MM.1S (cell line): ENCODE measurements at regions not wholly inside any gene's neighbourhood (a gene's known extent, or its start where the extent isn't known, plus 50 kb on each side); places are given as distances from the start of the nearest gene placed in this dataset.
"Not testable (repeated sequence)": the region's sequence is repeated elsewhere in the genome, so short reads cannot be mapped to it uniquely, and the experiment has no call there.

Experiments
- DNase-seq: peaks from one replicate; pipeline ENCODE4 v3.0.0-alpha.2; 2015
- H2AFZ ChIP-seq: fragments of 300-600 bp; sonication (generic); 2 replicates; pipeline ENCODE4 v1.6.0; 2016; ENCODE audit warnings: antibody characterized with exemption, low read length
- H3F3A ChIP-seq: fragments of 300-600 bp; sonication (generic); 2 replicates; pipeline ENCODE4 v1.6.1; 2016; ENCODE audit warnings: mild to moderate bottlenecking, antibody characterized with exemption, low read length, moderate library complexity, mixed read lengths; ENCODE audit not compliant: insufficient read depth
- H3K27ac ChIP-seq: fragments of 300-600 bp; sonication (generic); 2 replicates; pipeline ENCODE4 v1.5.1; 2016; ENCODE audit warnings: mild to moderate bottlenecking, low read length
- H3K27me3 ChIP-seq: fragments of 300-600 bp; sonication (generic); replicated peaks from 2 replicates; pipeline ENCODE4 v1.6.0; 2016; ENCODE audit warnings: low read length; ENCODE audit not compliant: insufficient read depth
- H3K36me3 ChIP-seq: fragments of 300-600 bp; sonication (generic); replicated peaks from 2 replicates; pipeline ENCODE4 v1.6.1; 2016; ENCODE audit warnings: mild to moderate bottlenecking, low read length, mixed read lengths; ENCODE audit not compliant: insufficient read depth
- H3K4me1 ChIP-seq: fragments of 300-600 bp; sonication (generic); 2 replicates; pipeline ENCODE4 v1.6.1; 2016; ENCODE audit warnings: low read length, mixed read lengths
- H3K4me2 ChIP-seq: fragments of 300-600 bp; sonication (generic); 2 replicates; pipeline ENCODE4 v1.6.0; 2016; ENCODE audit warnings: low read depth, low read length
- H3K4me3 ChIP-seq: fragments of 300-600 bp; sonication (generic); 2 replicates; pipeline ENCODE4 v1.5.1; 2016; ENCODE audit warnings: low read length, mixed read lengths
- H3K79me2 ChIP-seq: fragments of 300-600 bp; sonication (generic); 2 replicates; pipeline ENCODE4 v1.6.1; 2016; ENCODE audit warnings: mixed run types, low read length, mixed read lengths
- H3K9ac ChIP-seq: fragments of 300-600 bp; sonication (generic); 2 replicates; pipeline ENCODE4 v1.6.1; 2016; ENCODE audit warnings: low read length, mixed read lengths
- H3K9me2 ChIP-seq: fragments of 300-600 bp; sonication (generic); replicated peaks from 2 replicates; pipeline ENCODE4 v1.6.1; 2016; ENCODE audit warnings: mild to moderate bottlenecking, low read length, mixed read lengths; ENCODE audit not compliant: insufficient read depth
- H3K9me3 ChIP-seq: fragments of 300-600 bp; sonication (generic); replicated peaks from 2 replicates; pipeline ENCODE4 v1.6.1; 2016; ENCODE audit warnings: mild to moderate bottlenecking, low read length, mixed read lengths; ENCODE audit not compliant: insufficient read depth
- H4K20me1 ChIP-seq: fragments of 300-600 bp; sonication (generic); 2 replicates; pipeline ENCODE4 v1.6.1; 2016; ENCODE audit warnings: mild to moderate bottlenecking, low read length, moderate library complexity, mixed read lengths; ENCODE audit not compliant: insufficient read depth
- EZH2 ChIP-seq: fragments of 300-600 bp; sonication (generic); optimal IDR thresholded peaks from 2 replicates; pipeline ENCODE3; 2017; ENCODE audit warnings: low read depth, mild to moderate bottlenecking, antibody characterized with exemption, low read length, mixed read lengths
- EZH2phosphoT487 ChIP-seq: fragments of 300-600 bp; sonication (generic); IDR thresholded peaks from 2 replicates; pipeline ENCODE4 v1.6.1; 2018; ENCODE audit warnings: antibody characterized with exemption, low read length
- TF ChIP-seq, protein P1 (sequence below): fragments of 300-600 bp; sonication (generic); IDR thresholded peaks from 2 replicates; pipeline ENCODE4 v1.5.1; 2016; ENCODE audit warnings: antibody characterized with exemption, low read length, mixed read lengths

DNA sequence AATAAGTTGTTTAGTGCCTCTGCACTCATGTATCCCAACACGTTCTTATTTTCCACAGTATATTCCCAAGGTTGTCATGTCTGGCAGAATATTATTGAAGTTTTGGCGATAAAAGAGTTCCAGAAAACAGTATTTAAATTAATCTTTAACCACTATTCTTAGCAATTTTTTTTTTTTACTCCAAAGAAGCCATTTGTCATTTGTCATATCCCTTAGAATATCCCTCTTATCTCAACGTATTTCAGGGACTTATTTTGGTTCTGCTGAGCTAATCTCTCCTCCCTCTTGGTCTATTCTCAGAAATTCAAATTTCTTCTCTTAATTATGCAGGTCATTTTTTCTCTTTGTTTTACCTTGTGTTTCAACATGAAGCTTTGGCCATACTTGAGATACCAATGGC is 643.4 kb downstream of the ANKRD7 start:
- Histone ChIP-seq H3K36me3 (no peaks in the 10 kb centered on the region), H2AFZ (no peak overlapping the region), H3K9me2 (no peaks in the 10 kb centered on the region; the same call in 1 of the 2 replicates), H3K9ac (no peak overlapping the region), H3K9me3 (no peaks in the 10 kb centered on the region), H3K27me3 (no peaks in the 10 kb centered on the region), H4K20me1 (no peaks in the 10 kb centered on the region), H3K4me2 (no peak overlapping the region), H3K4me3 (no peak overlapping the region), H3F3A (peaks cover 13% of the 10 kb centered on the region; the same call in 1 of the 2 replicates), H3K79me2 (no peaks in the 10 kb centered on the region), H3K27ac (no peak overlapping the region), H3K4me1 (peaks cover 31% of the 10 kb centered on the region)
- DNase-seq: no peak
- no peak for TF ChIP-seq EZH2phosphoT487
- TF ChIP-seq, protein P1, sequence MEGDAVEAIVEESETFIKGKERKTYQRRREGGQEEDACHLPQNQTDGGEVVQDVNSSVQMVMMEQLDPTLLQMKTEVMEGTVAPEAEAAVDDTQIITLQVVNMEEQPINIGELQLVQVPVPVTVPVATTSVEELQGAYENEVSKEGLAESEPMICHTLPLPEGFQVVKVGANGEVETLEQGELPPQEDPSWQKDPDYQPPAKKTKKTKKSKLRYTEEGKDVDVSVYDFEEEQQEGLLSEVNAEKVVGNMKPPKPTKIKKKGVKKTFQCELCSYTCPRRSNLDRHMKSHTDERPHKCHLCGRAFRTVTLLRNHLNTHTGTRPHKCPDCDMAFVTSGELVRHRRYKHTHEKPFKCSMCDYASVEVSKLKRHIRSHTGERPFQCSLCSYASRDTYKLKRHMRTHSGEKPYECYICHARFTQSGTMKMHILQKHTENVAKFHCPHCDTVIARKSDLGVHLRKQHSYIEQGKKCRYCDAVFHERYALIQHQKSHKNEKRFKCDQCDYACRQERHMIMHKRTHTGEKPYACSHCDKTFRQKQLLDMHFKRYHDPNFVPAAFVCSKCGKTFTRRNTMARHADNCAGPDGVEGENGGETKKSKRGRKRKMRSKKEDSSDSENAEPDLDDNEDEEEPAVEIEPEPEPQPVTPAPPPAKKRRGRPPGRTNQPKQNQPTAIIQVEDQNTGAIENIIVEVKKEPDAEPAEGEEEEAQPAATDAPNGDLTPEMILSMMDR: no peak
- no peak for TF ChIP-seq EZH2

DNA sequence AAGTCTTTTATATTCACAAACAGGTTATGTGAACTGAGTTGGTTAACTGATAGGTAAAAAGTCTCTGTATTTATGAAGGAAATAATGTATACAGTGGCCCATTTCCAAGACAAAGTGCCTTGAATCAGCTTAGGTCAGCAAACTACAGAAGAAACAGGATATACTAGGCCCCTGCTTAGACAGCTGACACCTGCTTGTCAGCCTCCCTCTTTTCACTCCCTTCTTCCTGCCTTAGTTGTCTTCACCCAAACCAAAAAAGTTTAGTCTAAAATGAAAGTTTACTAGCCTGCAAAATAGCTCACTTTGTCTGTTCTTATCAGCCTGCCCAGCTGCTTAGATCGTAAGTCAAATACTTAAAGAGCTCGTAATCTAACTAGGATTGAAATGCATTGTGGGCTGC is 644.6 kb downstream of the ANKRD7 start:
- H2AFZ ChIP-seq: peak overlapping the region; percentile 29; the same call in 1 of the 2 replicates
- H3K9me2 ChIP-seq, H3K27me3 ChIP-seq, H3K36me3 ChIP-seq, H3K79me2 ChIP-seq, H3K9me3 ChIP-seq, H3K4me3 ChIP-seq, H3K9ac ChIP-seq, H4K20me1 ChIP-seq: not testable (repeated sequence)
- H3F3A ChIP-seq: peaks cover 13% of the 10 kb centered on the region; the same call in 1 of the 2 replicates
- H3K4me2 ChIP-seq: peak overlapping the region; percentile 31; the same call in 1 of the 2 replicates
- peak overlapping the region; percentile 26; the same call in 1 of the 2 replicates for H3K27ac ChIP-seq
- H3K4me1 ChIP-seq: peaks cover 31% of the 10 kb centered on the region
- peak; percentile 75 for DNase-seq

DNA sequence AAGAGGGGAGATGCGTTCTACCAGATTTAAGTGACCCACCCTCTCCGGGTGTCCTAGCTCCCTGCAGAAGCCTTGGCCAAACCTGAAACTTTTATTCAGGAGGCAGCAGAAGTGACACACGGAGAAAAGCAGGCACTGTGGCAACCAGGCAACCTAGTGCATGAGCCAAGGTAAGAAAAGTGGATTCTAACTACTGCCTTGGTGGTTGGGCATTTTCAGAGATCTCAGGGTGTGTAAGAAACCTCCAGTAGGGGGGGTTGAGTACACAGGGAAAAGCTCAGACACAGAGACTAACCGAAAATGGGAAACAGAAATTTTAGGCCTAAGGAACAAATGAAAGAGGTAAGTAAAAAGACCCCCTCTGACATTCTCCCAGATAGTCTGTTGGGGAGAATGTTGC is 645.7 kb downstream of the ANKRD7 start:
- peaks cover 13% of the 10 kb centered on the region; the same call in 1 of the 2 replicates for H3F3A ChIP-seq
- H3K9ac ChIP-seq: no peak overlapping the region
- H3K36me3 ChIP-seq: no peaks in the 10 kb centered on the region
- H3K27ac ChIP-seq: no peak overlapping the region
- no peaks in the 10 kb centered on the region for H3K9me3 ChIP-seq
- H4K20me1 ChIP-seq: no peaks in the 10 kb centered on the region
- no peaks in the 10 kb centered on the region for H3K9me2 ChIP-seq
- H3K79me2 ChIP-seq: no peaks in the 10 kb centered on the region
- H3K27me3 ChIP-seq: no peaks in the 10 kb centered on the region
- peaks cover 31% of the 10 kb centered on the region for H3K4me1 ChIP-seq
- no peak overlapping the region for H2AFZ ChIP-seq
- H3K4me2 ChIP-seq: no peak overlapping the region
- H3K4me3 ChIP-seq: no peak overlapping the region
- TF ChIP-seq, protein P1: peak; percentile 58
- TF ChIP-seq EZH2phosphoT487 (no peak), EZH2 (no peak)
- peak; percentile 50 for DNase-seq

DNA sequence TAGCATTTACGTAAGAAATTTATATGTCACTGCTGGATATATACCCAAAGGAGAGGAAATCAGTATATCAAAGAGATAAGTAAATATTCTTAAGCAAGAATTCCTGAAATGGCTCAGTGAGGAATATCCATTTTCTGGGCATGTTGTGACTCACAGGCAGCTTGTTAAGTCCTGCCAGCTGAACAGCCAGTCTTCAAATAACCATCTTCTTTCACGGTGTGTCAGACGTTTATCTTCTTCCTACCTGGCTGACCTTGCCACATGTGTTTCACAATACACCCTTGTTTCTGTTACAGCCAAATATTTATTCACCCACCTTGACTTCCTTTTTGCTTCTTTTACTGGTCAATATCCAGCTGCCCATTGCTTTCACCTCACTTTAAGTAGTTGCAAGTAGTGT is 648.1 kb downstream of the ANKRD7 start:
- H3K36me3 ChIP-seq: no peaks in the 10 kb centered on the region
- H3F3A ChIP-seq: peaks cover 13% of the 10 kb centered on the region; the same call in 1 of the 2 replicates
- no peak overlapping the region for H3K9ac ChIP-seq
- no peaks in the 10 kb centered on the region for H4K20me1 ChIP-seq
- peaks cover 25% of the 10 kb centered on the region for H3K4me1 ChIP-seq
- H3K4me2 ChIP-seq: no peak overlapping the region
- TF ChIP-seq EZH2phosphoT487 (no peak), EZH2 (no peak)
- TF ChIP-seq, protein P1: no peak
- H3K79me2 ChIP-seq: no peaks in the 10 kb centered on the region
- no peak overlapping the region for H2AFZ ChIP-seq
- no peaks in the 10 kb centered on the region for H3K9me2 ChIP-seq
- H3K27ac ChIP-seq: no peak overlapping the region
- H3K4me3 ChIP-seq: no peak overlapping the region
- DNase-seq: peak; percentile 17
- no peaks in the 10 kb centered on the region for H3K9me3 ChIP-seq
- H3K27me3 ChIP-seq: no peaks in the 10 kb centered on the region
